Body of pancreas (tissue), 4 donors: ENCODE measurements at regions not wholly inside any gene's neighbourhood (a gene's known extent, or its start where the extent isn't known, plus 50 kb on each side); places are given as distances from the start of the nearest gene placed in this dataset.

Experiments
- CTCF ChIP-seq, 7 experiments: fragments of 450-650 bp in 4 of 7; fragments of 200-600 bp in 3 of 7; sonication (generic) in 3 of 7; IDR thresholded peaks; one replicate each; pipeline ENCODE4 v1.5.1; 2016 to 2019; ENCODE audit warnings: antibody characterized with exemption in 7 of 7
- POLR2A ChIP-seq, 3 donors: fragments of 450-650 bp; IDR thresholded peaks; one replicate each; pipeline ENCODE4 v1.6.1; 2016; ENCODE audit warnings: antibody characterized with exemption in 3 of 3, mild to moderate bottlenecking in 2 of 3

GRCh38 chr12:58640314-58640713 lies 280.0 kb downstream of the LRIG3 start:
- TF ChIP-seq CTCF (IDR thresholded peaks at IDR 0.05) (no peak), POLR2A (IDR thresholded peaks at IDR 0.05) (no peak)
